ENCODE measurements at regions not wholly inside any gene's neighbourhood (a gene's known extent, or its start where the extent isn't known, plus 50 kb on each side); places are given as distances from the start of the nearest gene placed in this dataset.
"Not testable (repeated sequence)": the region's sequence is repeated elsewhere in the genome, so short reads cannot be mapped to it uniquely, and the experiment has no call there.

DNA sequence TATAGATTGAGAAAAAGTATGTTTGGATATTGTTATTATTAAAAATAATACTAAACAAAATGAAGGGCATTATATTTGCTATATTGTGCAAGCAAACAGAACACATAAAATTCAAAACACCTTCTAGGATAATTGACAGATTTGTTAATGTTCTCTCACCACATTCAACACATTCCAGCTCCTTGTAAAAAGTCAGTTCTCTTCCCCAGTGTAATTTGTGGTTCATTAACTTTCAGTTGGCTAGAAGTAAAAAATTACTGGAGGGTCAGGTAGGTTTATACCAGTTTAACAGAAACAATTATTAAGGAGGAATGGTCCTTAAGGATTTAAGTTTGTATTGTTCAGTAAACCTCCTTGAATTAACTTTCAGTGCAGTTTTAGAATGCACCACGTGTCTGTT lies 1235.3 kb upstream of the ADGRL2 start:
- no peak for DNase-seq

- DNase-seq: no peak
Measured at GRCh38 chr1:80542231-80542630, 1258.5 kb upstream of the ADGRL2 start.

GRCh38 chr1:80540596-80540995 lies 1260.1 kb upstream of the ADGRL2 start:
- no peak for DNase-seq

GRCh38 chr1:80540149-80540548 lies 1260.6 kb upstream of the ADGRL2 start:
- DNase-seq: no peak

- DNase-seq: not testable (repeated sequence)
Measured at GRCh38 chr1:80539298-80539697, 1261.4 kb upstream of the ADGRL2 start.

DNA sequence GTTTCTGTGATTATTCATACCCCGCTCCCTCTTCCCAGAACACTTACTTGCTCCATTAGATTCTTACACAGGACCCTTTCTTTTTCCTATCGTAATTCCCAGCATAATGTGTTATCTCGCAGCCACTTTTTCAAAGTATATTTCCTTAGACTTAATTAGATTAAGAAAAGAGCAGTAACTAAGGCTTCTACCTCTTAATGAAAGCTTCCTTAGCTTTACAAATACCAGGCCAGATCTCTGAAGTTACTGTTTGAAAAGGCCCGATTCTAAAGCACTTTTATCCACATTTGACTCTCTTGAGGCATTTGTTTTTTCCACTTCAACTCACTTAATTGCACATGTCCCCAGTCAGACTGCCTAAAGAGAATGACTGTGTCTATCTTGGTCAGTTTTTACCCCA lies 1264.3 kb upstream of the ADGRL2 start:
- DNase-seq: no peak

DNA sequence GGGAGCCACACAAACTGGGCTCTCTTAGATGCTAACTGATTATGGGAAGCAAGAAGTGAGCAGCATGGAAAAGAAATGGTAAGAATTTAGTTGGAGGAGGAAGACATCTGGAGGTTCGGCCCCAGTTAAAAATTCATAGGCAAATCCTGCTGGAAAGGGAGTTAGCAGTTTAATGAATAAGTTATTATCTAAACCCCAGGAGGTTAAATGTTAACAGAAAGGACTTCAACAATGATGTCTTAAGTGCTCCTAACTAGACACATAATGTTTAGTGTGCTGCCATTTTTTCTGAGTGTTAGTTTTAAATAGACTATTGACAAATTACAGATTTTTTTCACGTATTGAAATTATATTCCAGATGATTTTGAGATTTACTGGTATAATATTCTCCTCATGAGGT lies 1265.3 kb upstream of the ADGRL2 start:
- peak in 1 of 2 experiments; percentile 6 for DNase-seq

- DNase-seq: no peak
Measured at GRCh38 chr1:80534606-80535360, 1266.0 kb upstream of the ADGRL2 start.

DNA sequence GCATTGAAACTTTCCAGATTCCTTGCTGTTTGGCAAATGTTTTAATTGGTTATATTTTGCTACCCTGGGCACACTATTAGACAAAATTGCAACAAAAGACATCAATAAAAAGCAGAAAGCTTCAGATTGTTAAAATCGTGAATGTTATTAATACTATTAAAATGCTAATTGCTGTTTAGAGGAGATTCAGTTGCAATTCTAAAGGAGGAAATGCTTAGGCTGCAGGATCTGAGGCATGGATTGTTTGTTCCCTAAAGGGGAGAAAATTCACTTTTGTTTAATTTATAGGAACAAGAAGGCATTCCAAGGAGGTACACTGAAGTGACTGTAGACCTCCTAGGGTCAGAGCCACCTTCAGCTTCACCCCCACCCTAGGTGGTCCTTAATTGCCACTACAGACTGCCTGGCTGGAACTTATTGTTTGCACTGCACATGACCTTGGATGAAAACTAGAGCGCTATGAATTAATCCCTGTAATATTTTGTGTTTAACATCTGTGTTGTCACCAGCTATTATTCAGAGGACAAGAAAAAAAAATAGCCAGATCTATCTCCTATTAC lies 1266.9 kb upstream of the ADGRL2 start:
- peak in 1 of 2 experiments; percentile 30 for DNase-seq

- no peak for DNase-seq
Measured at GRCh38 chr1:80533093-80533492, 1267.6 kb upstream of the ADGRL2 start.

- DNase-seq: no peak
Measured at GRCh38 chr1:80531182-80531581, 1269.6 kb upstream of the ADGRL2 start.

DNA sequence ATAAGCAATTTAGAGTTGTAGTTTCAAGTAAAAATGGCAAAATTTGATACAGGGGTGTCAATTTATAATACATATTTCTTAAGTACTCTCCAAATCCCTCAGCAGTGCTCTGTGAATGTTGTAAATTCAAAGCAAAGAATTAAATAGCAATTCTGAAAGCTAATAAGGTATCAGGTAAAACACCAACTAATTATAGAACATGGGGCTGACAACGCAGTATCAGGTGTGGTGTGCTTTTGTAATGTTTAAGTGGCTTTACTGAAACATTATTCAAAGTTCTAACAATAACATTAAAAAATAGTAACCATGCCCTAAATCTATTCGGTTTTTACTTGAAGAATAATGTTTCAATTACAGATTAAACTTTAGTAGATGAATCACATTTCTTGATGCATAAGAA lies 1271.2 kb upstream of the ADGRL2 start:
- DNase-seq: no peak

- no peak for DNase-seq
Measured at GRCh38 chr1:80523861-80524260, 1276.9 kb upstream of the ADGRL2 start.

GRCh38 chr1:80523071-80523470 lies 1277.7 kb upstream of the ADGRL2 start:
- not testable (repeated sequence) for DNase-seq

DNA sequence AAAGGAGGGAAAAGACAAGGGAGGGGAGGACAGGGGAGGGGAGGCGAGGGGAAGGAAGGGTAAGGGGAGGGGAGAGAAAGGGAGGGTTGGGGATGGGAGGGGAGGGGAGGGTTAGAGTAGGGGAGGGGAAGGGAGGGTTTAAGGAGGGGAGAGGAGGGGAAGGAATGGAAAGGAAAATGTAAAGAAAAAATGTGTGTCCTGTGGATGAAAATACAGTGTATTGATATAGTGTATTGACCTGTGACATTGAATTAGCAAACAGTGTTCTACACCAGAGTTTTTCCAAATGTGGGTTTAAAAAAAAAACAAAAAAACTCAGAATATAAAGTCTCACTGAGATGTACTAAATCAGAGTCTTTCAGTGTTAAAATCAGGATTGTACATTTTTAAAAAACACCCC lies 1279.8 kb upstream of the ADGRL2 start:
- DNase-seq: no peak

DNA sequence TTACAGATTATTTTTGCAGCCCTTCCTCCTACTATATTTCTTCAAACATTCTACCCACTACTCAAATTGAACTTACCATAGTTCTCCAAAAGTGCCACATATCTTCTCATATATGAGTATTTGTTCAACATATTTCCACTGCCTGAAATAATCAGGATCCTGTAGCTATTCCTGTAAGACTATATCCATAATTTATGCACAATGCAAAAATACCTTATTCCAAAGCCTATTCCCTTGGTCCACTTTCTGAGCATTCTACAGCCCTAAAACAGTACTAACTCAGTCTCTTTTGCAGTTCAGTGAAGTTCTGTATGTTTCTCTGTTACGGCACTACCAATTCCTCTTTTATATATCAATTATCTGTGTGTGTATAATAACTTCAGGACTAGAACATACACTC lies 1283.7 kb upstream of the ADGRL2 start:
- no peak for DNase-seq

- no peak for DNase-seq
Measured at GRCh38 chr1:80509965-80510522, 1290.7 kb upstream of the ADGRL2 start.

GRCh38 chr1:80506216-80506615 lies 1294.5 kb upstream of the ADGRL2 start:
- no peak for DNase-seq

DNA sequence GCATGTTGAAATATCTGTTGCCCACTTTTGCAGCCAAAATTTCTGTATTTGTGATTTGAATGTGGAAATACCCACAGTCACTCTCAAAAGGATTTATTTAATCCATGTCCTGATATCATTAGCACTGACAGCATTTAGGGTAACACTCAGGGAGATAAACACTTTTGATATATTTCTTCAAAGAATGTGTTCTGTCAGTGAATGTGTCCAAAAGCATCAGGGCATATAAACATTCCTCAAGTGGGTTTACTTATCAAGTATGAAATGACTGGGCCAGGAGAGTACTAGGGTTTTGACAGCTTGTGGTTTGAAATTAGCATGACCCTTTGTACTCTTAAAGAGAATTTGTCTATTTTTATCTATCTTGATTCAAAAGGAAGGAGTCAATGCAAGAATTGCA lies 1302.1 kb upstream of the ADGRL2 start:
- DNase-seq: no peak

DNA sequence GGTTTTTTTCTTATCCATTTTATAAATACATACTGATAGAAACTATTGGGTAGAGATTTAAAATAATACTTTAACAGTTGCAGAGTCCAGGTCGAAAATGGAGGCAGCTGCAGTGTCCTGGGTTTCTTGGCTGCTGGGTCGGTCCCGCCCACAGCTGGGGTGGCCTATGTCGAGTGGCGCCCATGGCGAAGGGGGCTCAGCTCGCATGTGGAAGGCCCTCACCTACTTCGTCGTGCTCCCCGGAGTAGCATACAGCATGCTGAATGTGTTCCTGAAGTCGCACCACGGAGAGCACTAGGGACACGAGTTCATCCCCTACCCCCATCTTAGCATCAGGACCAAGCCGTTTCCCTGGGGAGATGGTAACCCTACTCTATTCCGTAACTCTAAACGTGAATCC lies 1304.9 kb upstream of the ADGRL2 start:
- no peak for DNase-seq

GRCh38 chr1:80472145-80472544 lies 1328.6 kb upstream of the ADGRL2 start:
- no peak for DNase-seq

- no peak for DNase-seq
Measured at GRCh38 chr1:80468356-80468755, 1332.4 kb upstream of the ADGRL2 start.

GRCh38 chr1:80462006-80462405 lies 1338.7 kb upstream of the ADGRL2 start:
- DNase-seq: no peak

GRCh38 chr1:80457409-80457808 lies 1343.3 kb upstream of the ADGRL2 start:
- DNase-seq: no peak

DNA sequence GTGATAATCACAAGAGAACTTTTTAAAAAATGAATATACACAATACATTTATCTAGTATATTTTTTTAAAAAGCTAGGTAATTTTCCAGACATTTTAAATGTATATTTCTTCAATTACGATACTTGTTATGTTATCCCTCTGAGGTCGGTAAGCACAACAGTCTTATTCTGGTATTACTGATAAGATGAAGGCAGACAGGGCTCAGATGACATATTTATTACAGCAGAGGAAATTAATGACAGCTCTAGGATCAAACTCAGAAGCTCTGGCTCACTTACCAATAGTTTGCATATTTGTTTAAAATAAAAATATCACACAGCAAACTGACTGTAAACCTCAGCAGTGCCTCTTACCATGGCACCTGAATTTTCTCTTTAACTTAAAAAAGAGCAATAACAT lies 1347.0 kb upstream of the ADGRL2 start:
- no peak for DNase-seq

All from NCI-H524 (cell line).